SK-N-SH (cell line): ENCODE measurements at regions not wholly inside any gene's neighbourhood (a gene's known extent, or its start where the extent isn't known, plus 50 kb on each side); places are given as distances from the start of the nearest gene placed in this dataset.
"Not testable (repeated sequence)": the region's sequence is repeated elsewhere in the genome, so short reads cannot be mapped to it uniquely, and the experiment has no call there.

Source experiments
- CHD2 ChIP-seq: fragments of 150-350 bp; IDR thresholded peaks from 2 replicates; pipeline ENCODE4 v1.6.1; 2018; ENCODE audit warnings: low read length; ENCODE audit not compliant: partially characterized antibody
- CTCF ChIP-seq: fragments of 200-600 bp; sonication (generic); IDR thresholded peaks from 2 replicates; pipeline ENCODE4 v1.6.1; 2017; ENCODE audit warnings: antibody characterized with exemption, mild to moderate bottlenecking, moderate library complexity
- EP300 ChIP-seq, 2 experiments: IDR thresholded peaks; 2 replicates each; pipeline versions ENCODE4 v1.4.0 to v1.6.1; 2012; ENCODE audit warnings: borderline replicate concordance in 1 of 2, low read depth in 1 of 2, low read length in 1 of 2
- GATA2 ChIP-seq: sonication (generic); formaldehyde crosslinking; IDR thresholded peaks from 2 replicates; pipeline ENCODE4 v1.5.0; 2020; ENCODE audit warnings: mild to moderate bottlenecking, missing genetic modification reagents
- JUND ChIP-seq: IDR thresholded peaks from 2 replicates; pipeline ENCODE4 v1.4.0; 2012
- NRF1 ChIP-seq: IDR thresholded peaks from 2 replicates; pipeline ENCODE4 v1.6.1; 2012; ENCODE audit warnings: low read depth, mild to moderate bottlenecking, low read length
- POLR2AphosphoS5 ChIP-seq: IDR thresholded peaks from 2 replicates; pipeline ENCODE4 v1.6.1; 2012; ENCODE audit warnings: low read depth, low read length
- REST ChIP-seq: IDR thresholded peaks from 2 replicates; pipeline ENCODE4 v1.6.1; 2012; ENCODE audit warnings: mild to moderate bottlenecking, low read depth, low read length, moderate library complexity
- SIN3A ChIP-seq: IDR thresholded peaks from 2 replicates; pipeline ENCODE4 v1.6.1; 2012; ENCODE audit warnings: low read depth, mild to moderate bottlenecking, low read length, moderate library complexity, borderline replicate concordance
- TCF12 ChIP-seq: IDR thresholded peaks from 2 replicates; pipeline ENCODE4 v1.4.0; 2012
- YY1 ChIP-seq: IDR thresholded peaks from 2 replicates; pipeline ENCODE4 v1.4.0; 2012; ENCODE audit warnings: low read depth, mild to moderate bottlenecking

GRCh38 chr5:74524767-74525166 is 115.8 kb downstream of the ENC1 start:
- not testable (repeated sequence) for TF ChIP-seq JUND; GATA2 (CRISPR knock-in tag); CTCF; EP300 (IDR thresholded peaks at IDR 0.05; ENCODE audit: borderline replicate concordance in 1 of 2, low read depth in 1 of 2, low read length in 1 of 2); SIN3A; TCF12; NRF1; CHD2; POLR2AphosphoS5; REST; YY1
